IPS DF 19.7 (cell line): ENCODE measurements at regions not wholly inside any gene's neighbourhood (a gene's known extent, or its start where the extent isn't known, plus 50 kb on each side); places are given as distances from the start of the nearest gene placed in this dataset.

Experiments used
- DNase-seq: peaks from one replicate; pipeline ENCODE4 v3.0.0-alpha.2; 2013; ENCODE audit warnings: low read depth, low spot score

GRCh38 chr2:105571445-105571987 is 172.7 kb upstream of the FHL2 start:
- no peak for DNase-seq

- no peak for DNase-seq
Observed at GRCh38 chr2:105570757-105571156, 171.9 kb upstream of the FHL2 start.

- DNase-seq = no peak
Observed at GRCh38 chr2:105570326-105570725, 171.5 kb upstream of the FHL2 start.

- no peak for DNase-seq
Observed at GRCh38 chr2:105569606-105570005, 170.8 kb upstream of the FHL2 start.

- DNase-seq = no peak
Observed at GRCh38 chr2:105567996-105568494, 169.2 kb upstream of the FHL2 start.

- no peak for DNase-seq
Observed at GRCh38 chr2:105563000-105563719, 164.3 kb upstream of the FHL2 start.

- no peak for DNase-seq
Observed at GRCh38 chr2:105561401-105561800, 162.6 kb upstream of the FHL2 start.

GRCh38 chr2:105560157-105560556 is 161.3 kb upstream of the FHL2 start:
- DNase-seq = no peak

GRCh38 chr2:105557021-105557920 is 158.4 kb upstream of the FHL2 start:
- DNase-seq = no peak

GRCh38 chr2:105556366-105556765 is 157.5 kb upstream of the FHL2 start:
- no peak for DNase-seq

- no peak for DNase-seq
Observed at GRCh38 chr2:105554235-105554634, 155.4 kb upstream of the FHL2 start.

GRCh38 chr2:105553538-105554196 is 154.8 kb upstream of the FHL2 start:
- DNase-seq = no peak

GRCh38 chr2:105546628-105546974 is 147.8 kb upstream of the FHL2 start:
- no peak for DNase-seq

GRCh38 chr2:105545730-105546627 is 147.1 kb upstream of the FHL2 start:
- DNase-seq = no peak

GRCh38 chr2:105544591-105545377 is 145.9 kb upstream of the FHL2 start:
- DNase-seq = no peak

GRCh38 chr2:105541189-105542050 is 142.6 kb upstream of the FHL2 start:
- no peak for DNase-seq

- no peak for DNase-seq
Observed at GRCh38 chr2:105540642-105541041, 141.8 kb upstream of the FHL2 start.

- no peak for DNase-seq
Observed at GRCh38 chr2:105539331-105539730, 140.5 kb upstream of the FHL2 start.

- DNase-seq = no peak
Observed at GRCh38 chr2:105538840-105539239, 140.0 kb upstream of the FHL2 start.
